ENCODE measurements at regions not wholly inside any gene's neighbourhood (a gene's known extent, or its start where the extent isn't known, plus 50 kb on each side); places are given as distances from the start of the nearest gene placed in this dataset.

- TF ChIP-seq CHD2 (IDR thresholded peaks at IDR 0.05; ENCODE audit: low read length, partially characterized antibody) (no peak), RCOR1 (IDR thresholded peaks at IDR 0.05; ENCODE audit: low read length) (no peak), NFIC (IDR thresholded peaks at IDR 0.05; ENCODE audit: borderline replicate concordance) (no peak), EP300 (IDR thresholded peaks at IDR 0.05; ENCODE audit: borderline replicate concordance in 1 of 2, low read depth in 1 of 2, low read length in 1 of 2) (no peak), NRF1 (IDR thresholded peaks at IDR 0.05; ENCODE audit: low read depth, low read length) (no peak), MXI1 (IDR thresholded peaks at IDR 0.05; ENCODE audit: low read depth, low read length) (no peak), RXRA (IDR thresholded peaks at IDR 0.05; ENCODE audit: borderline replicate concordance, low read depth) (no peak), TEAD4 (IDR thresholded peaks at IDR 0.05; ENCODE audit: borderline replicate concordance, insufficient read depth) (no peak), RFX5 (IDR thresholded peaks at IDR 0.05; ENCODE audit: low read length) (no peak)
- TF ChIP-seq, protein P1, sequence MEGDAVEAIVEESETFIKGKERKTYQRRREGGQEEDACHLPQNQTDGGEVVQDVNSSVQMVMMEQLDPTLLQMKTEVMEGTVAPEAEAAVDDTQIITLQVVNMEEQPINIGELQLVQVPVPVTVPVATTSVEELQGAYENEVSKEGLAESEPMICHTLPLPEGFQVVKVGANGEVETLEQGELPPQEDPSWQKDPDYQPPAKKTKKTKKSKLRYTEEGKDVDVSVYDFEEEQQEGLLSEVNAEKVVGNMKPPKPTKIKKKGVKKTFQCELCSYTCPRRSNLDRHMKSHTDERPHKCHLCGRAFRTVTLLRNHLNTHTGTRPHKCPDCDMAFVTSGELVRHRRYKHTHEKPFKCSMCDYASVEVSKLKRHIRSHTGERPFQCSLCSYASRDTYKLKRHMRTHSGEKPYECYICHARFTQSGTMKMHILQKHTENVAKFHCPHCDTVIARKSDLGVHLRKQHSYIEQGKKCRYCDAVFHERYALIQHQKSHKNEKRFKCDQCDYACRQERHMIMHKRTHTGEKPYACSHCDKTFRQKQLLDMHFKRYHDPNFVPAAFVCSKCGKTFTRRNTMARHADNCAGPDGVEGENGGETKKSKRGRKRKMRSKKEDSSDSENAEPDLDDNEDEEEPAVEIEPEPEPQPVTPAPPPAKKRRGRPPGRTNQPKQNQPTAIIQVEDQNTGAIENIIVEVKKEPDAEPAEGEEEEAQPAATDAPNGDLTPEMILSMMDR (IDR thresholded peaks at IDR 0.05) = no peak
- TF ChIP-seq, protein P2, sequence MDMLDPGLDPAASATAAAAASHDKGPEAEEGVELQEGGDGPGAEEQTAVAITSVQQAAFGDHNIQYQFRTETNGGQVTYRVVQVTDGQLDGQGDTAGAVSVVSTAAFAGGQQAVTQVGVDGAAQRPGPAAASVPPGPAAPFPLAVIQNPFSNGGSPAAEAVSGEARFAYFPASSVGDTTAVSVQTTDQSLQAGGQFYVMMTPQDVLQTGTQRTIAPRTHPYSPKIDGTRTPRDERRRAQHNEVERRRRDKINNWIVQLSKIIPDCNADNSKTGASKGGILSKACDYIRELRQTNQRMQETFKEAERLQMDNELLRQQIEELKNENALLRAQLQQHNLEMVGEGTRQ (IDR thresholded peaks at IDR 0.05; ENCODE audit: borderline replicate concordance, low read depth, low read length) = no peak
Observed at GRCh38 chr15:53861792-53862191, 102.3 kb upstream of the WDR72 start.

Data from SK-N-SH (cell line).